Body of pancreas (tissue), 4 donors: ENCODE measurements at regions not wholly inside any gene's neighbourhood (a gene's known extent, or its start where the extent isn't known, plus 50 kb on each side); places are given as distances from the start of the nearest gene placed in this dataset.

Experiments used
- ATAC-seq: fragments of 150-250 bp; one replicate; pipeline ENCODE4 v1.9.1; 2016
- DNase-seq, 4 donors: peaks; one replicate each; pipeline ENCODE4 v3.0.0-alpha.2; 2019
- H3K27ac ChIP-seq, 4 donors: fragments of 200-600 bp; sonication (generic); 1 replicate in 3 of 4; 2 replicates in 1 of 4; pipeline versions ENCODE4 v1.5.1 to v1.6.1; 2016 to 2019; ENCODE audit warnings: mild to moderate bottlenecking in 1 of 4, mixed read lengths in 1 of 4, moderate library complexity in 1 of 4
- H3K27me3 ChIP-seq, 2 donors: fragments of 200-600 bp; sonication (generic); one replicate each; pipeline ENCODE4 v1.6.0; 2016; ENCODE audit warnings: mild to moderate bottlenecking in 1 of 2
- H3K36me3 ChIP-seq, 2 donors: fragments of 200-600 bp; sonication (generic); replicated peaks in 1 of 2; 2 replicates each; pipeline ENCODE4 v1.5.1; 2016; ENCODE audit warnings: low read depth in 2 of 2; ENCODE audit not compliant: insufficient read depth in 1 of 2
- H3K4me1 ChIP-seq: fragments of 200-600 bp; sonication (generic); one replicate; pipeline ENCODE4 v1.6.0; 2016
- H3K4me3 ChIP-seq, 2 donors: fragments of 200-600 bp; sonication (generic); 1 replicate in 1 of 2; 2 replicates in 1 of 2; pipeline ENCODE4 v1.5.1; 2016 to 2019
- H3K9me3 ChIP-seq, 3 donors: fragments of 200-600 bp; sonication (generic); 1 replicate in 2 of 3; 2 replicates in 1 of 3; pipeline ENCODE4 v1.5.1; 2016
- CTCF ChIP-seq, 7 experiments: fragments of 450-650 bp in 4 of 7; fragments of 200-600 bp in 3 of 7; sonication (generic) in 3 of 7; IDR thresholded peaks; one replicate each; pipeline ENCODE4 v1.5.1; 2016 to 2019; ENCODE audit warnings: antibody characterized with exemption in 7 of 7
- POLR2A ChIP-seq, 3 donors: fragments of 450-650 bp; IDR thresholded peaks; one replicate each; pipeline ENCODE4 v1.6.1; 2016; ENCODE audit warnings: antibody characterized with exemption in 3 of 3, mild to moderate bottlenecking in 2 of 3
- WGBS, 2 donors: methylation state at CpG; one replicate each; pipeline ENCODE4 v1.1.5; 2017; 5-methylcytosine and 5-hydroxymethylcytosine counted together
- intact Hi-C: fragments of 100-400 bp; cut with DNase I; formaldehyde crosslinking; loops from one replicate; pipeline ENCODE4 v1.15.1; 2023

- no peak for TF ChIP-seq POLR2A (IDR thresholded peaks at IDR 0.05)
- DNase-seq (no peak), ATAC-seq (no peak)
- Histone ChIP-seq H3K27ac (no peak overlapping the region), H3K9me3 (no peaks in the 10 kb centered on the region), H3K4me1 (peaks cover 2% of the 10 kb centered on the region), H3K27me3 (no peaks in the 10 kb centered on the region), H3K36me3 (no peaks in the 10 kb centered on the region), H3K4me3 (no peak overlapping the region)
- WGBS, 2 donors = 86 to 90% methylated on average over 4 of the region's 4 CpGs
- intact Hi-C loops = no loop called here
Observed at GRCh38 chr2:167820488-167820887, 426.9 kb downstream of the STK39 start.

- H3K4me1 ChIP-seq = peaks cover 10% of the 10 kb centered on the region
- H3K36me3 ChIP-seq = no peaks in the 10 kb centered on the region
- ATAC-seq = no peak
- H3K4me3 ChIP-seq = no peak overlapping the region
- H3K27ac ChIP-seq = no peak overlapping the region
- 93 to 95% methylated on average over 11 of the region's 11 CpGs for WGBS, 2 donors
- no peak for DNase-seq
- no peak for TF ChIP-seq POLR2A (IDR thresholded peaks at IDR 0.05)
- no peak for TF ChIP-seq CTCF (IDR thresholded peaks at IDR 0.05)
- intact Hi-C loops = no loop called here
- no peaks in the 10 kb centered on the region for H3K9me3 ChIP-seq
- no peaks in the 10 kb centered on the region for H3K27me3 ChIP-seq
Observed at GRCh38 chr2:167818521-167818920, 428.9 kb downstream of the STK39 start.

GRCh38 chr2:167817908-167818307 is 429.5 kb downstream of the STK39 start:
- intact Hi-C loops = no loop called here

GRCh38 chr2:167817422-167817821 is 430.0 kb downstream of the STK39 start:
- no peaks in the 10 kb centered on the region for H3K9me3 ChIP-seq
- H3K4me1 ChIP-seq = peaks cover 10% of the 10 kb centered on the region
- H3K4me3 ChIP-seq = no peak overlapping the region
- WGBS, 2 donors = 95% methylated on average over 1 of the region's 1 CpG
- no peak overlapping the region for H3K27ac ChIP-seq
- no peaks in the 10 kb centered on the region for H3K27me3 ChIP-seq
- intact Hi-C loops = no loop called here
- TF ChIP-seq POLR2A (IDR thresholded peaks at IDR 0.05) = no peak
- TF ChIP-seq CTCF (IDR thresholded peaks at IDR 0.05) = no peak
- DNase-seq = no peak
- ATAC-seq = no peak
- no peaks in the 10 kb centered on the region for H3K36me3 ChIP-seq

More at GRCh38 chr2:167817908-167818307, 429.5 kb downstream of the STK39 start:
- Histone ChIP-seq H3K36me3 (no peaks in the 10 kb centered on the region), H3K4me1 (peaks cover 10% of the 10 kb centered on the region), H3K9me3 (no peaks in the 10 kb centered on the region), H3K27me3 (no peaks in the 10 kb centered on the region), H3K4me3 (no peak overlapping the region), H3K27ac (no peak overlapping the region)
- no peak for ATAC-seq
- no peak for DNase-seq
- WGBS, 2 donors = 84 to 89% methylated on average over 4 of the region's 4 CpGs
- TF ChIP-seq POLR2A (IDR thresholded peaks at IDR 0.05) (no peak), CTCF (IDR thresholded peaks at IDR 0.05) (no peak)

GRCh38 chr2:167816874-167817290 is 430.5 kb downstream of the STK39 start:
- WGBS, 2 donors = 16 to 39% methylated on average over 1 of the region's 1 CpG
- ATAC-seq = no peak
- Histone ChIP-seq H3K9me3 (no peaks in the 10 kb centered on the region), H3K36me3 (no peaks in the 10 kb centered on the region), H3K27me3 (no peaks in the 10 kb centered on the region), H3K27ac (no peak overlapping the region), H3K4me3 (no peak overlapping the region), H3K4me1 (peaks cover 10% of the 10 kb centered on the region)
- no peak for DNase-seq
- TF ChIP-seq POLR2A (IDR thresholded peaks at IDR 0.05) = no peak
- no peak for TF ChIP-seq CTCF (IDR thresholded peaks at IDR 0.05)
- intact Hi-C loops = no loop called here
